Heart left ventricle (tissue), 16 donors: ENCODE measurements at regions not wholly inside any gene's neighbourhood (a gene's known extent, or its start where the extent isn't known, plus 50 kb on each side); places are given as distances from the start of the nearest gene placed in this dataset.

Experiments
- ATAC-seq, 4 donors: fragments of 200-7000 bp; cut with Tn5 transposase; one replicate each; pipeline ENCODE4 v1.9.1; 2020 to 2022; ENCODE audit warnings: moderate library complexity in 4 of 4, mild to moderate bottlenecking in 3 of 4, moderate number of reproducible peaks in 1 of 4
- DNase-seq, 5 donors: peaks; one replicate each; pipeline ENCODE4 v3.0.0-alpha.2; 2020
- H3K27ac ChIP-seq, 12 donors: fragments of 200-600 bp; sonication (generic) in 4 of 12; one replicate each; pipeline versions ENCODE4 v1.5.0 to v1.8.0; 2016 to 2022; ENCODE audit warnings: mild to moderate bottlenecking in 2 of 12
- H3K27me3 ChIP-seq, 9 donors: fragments of 200-600 bp; sonication (generic) in 2 of 9; one replicate each; pipeline versions ENCODE4 v1.5.1 to v1.8.0; 2016 to 2022; ENCODE audit warnings: mild to moderate bottlenecking in 3 of 9
- H3K36me3 ChIP-seq, 9 donors: fragments of 200-600 bp; sonication (generic) in 2 of 9; one replicate each; pipeline versions ENCODE4 v1.5.0 to v1.8.0; 2018 to 2022; ENCODE audit warnings: mild to moderate bottlenecking in 2 of 9
- H3K4me1 ChIP-seq, 12 donors: fragments of 200-600 bp; sonication (generic) in 4 of 12; one replicate each; pipeline versions ENCODE4 v1.5.0 to v1.8.0; 2016 to 2022; ENCODE audit warnings: mild to moderate bottlenecking in 3 of 12
- H3K4me3 ChIP-seq, 12 donors: fragments of 200-600 bp; sonication (generic) in 4 of 12; one replicate each; pipeline versions ENCODE4 v1.5.0 to v1.8.0; 2017 to 2022; ENCODE audit warnings: mild to moderate bottlenecking in 9 of 12, moderate library complexity in 4 of 12
- H3K9me3 ChIP-seq, 12 donors: fragments of 200-600 bp; sonication (generic) in 4 of 12; one replicate each; pipeline versions ENCODE4 v1.5.0 to v1.8.0; 2016 to 2022; ENCODE audit warnings: mild to moderate bottlenecking in 1 of 12
- CTCF ChIP-seq, 12 donors: fragments of 200-600 bp; sonication (generic) in 4 of 12; IDR thresholded peaks; one replicate each; pipeline versions ENCODE4 v1.5.0 to v1.8.0; 2018 to 2022; ENCODE audit warnings: antibody characterized with exemption in 12 of 12, mild to moderate bottlenecking in 5 of 12
- POLR2A ChIP-seq, 2 donors: fragments of 450-650 bp; IDR thresholded peaks; one replicate each; pipeline ENCODE4 v1.6.1; 2017; ENCODE audit warnings: antibody characterized with exemption in 2 of 2, mild to moderate bottlenecking in 2 of 2, moderate library complexity in 2 of 2
- WGBS, 4 donors: extraction: QIAGEN DNeasy Blood & Tissue Kit in 2 of 4; methylation state at CpG; one replicate each; pipeline versions ENCODE4 v1.1.5 to v1.1.7; 2013 to 2018; 5-methylcytosine and 5-hydroxymethylcytosine counted together
- intact Hi-C, 10 donors: fragments of 100-400 bp; cut with DNase I; formaldehyde crosslinking; loops; one replicate each; pipeline versions ENCODE4 v1.11.1 to v1.14.2; 2022
- donor health status: ischemic (EF 13 %, LVEDD 7.1; RV severe dilation, severe dysfunction).
- donor health status: healthy with polysubstance abuse.
- donor health status: DM: no; HTN: yes; CAD: no.
- donor health status: DM: no; HTN: no; CAD: no.
- donor health status: ischemic (EF 25% LVEDD 6.9; RV normal size, moderate dysfunction).
- donor health status: ischemic (EF 25% LVEDD 5.7; RV mildly dilated, moderate dysfunction).
- donor health status: healthy.
- donor health status: DM: yes; HTN: yes; CAD: no.
- donor health status: ischemic (EF 35%, LVEDD 5.7; RV mildly dilated, moderate dysfunction).
- donor health status: nonischemic (EF 11% LVEDD 7.7; RV severe dilation, severe dysfunction).
- donor health status: DM: yes; HTN: yes; CAD: no.
- donor health status: PGD.
- donor health status: ischemic (EF 29% LVEDD 5.4; RV normal size, mild dysfunction).
- donor health status: nonischemic (EF 23%, LVEDD 6.1; RV moderate dilation, normal function).

GRCh38 chr13:83516781-83517180 lies 365.5 kb downstream of the SLITRK1 start:
- intact Hi-C loops = no loop called here
- no peaks in the 10 kb centered on the region for H3K4me1 ChIP-seq
- WGBS, 4 donors = 89 to 94% (median 92%) methylated on average over 13 to 25 of the region's 25 CpGs
- peak in 1 of 5 donors; percentile 18 for DNase-seq
- no peak overlapping the region for H3K27ac ChIP-seq
- no peak for TF ChIP-seq CTCF (IDR thresholded peaks at IDR 0.05)
- TF ChIP-seq POLR2A (IDR thresholded peaks at IDR 0.05) = no peak
- peaks cover 0 to 7% (median 0%) of the 10 kb centered on the region in 12 donors for H3K9me3 ChIP-seq
- H3K36me3 ChIP-seq = no peaks in the 10 kb centered on the region
- no peaks in the 10 kb centered on the region for H3K27me3 ChIP-seq
- H3K4me3 ChIP-seq = no peak overlapping the region
- ATAC-seq = peak in 1 of 4 donors; percentile 13

GRCh38 chr13:83515268-83516015 lies 366.8 kb downstream of the SLITRK1 start:
- no peaks in the 10 kb centered on the region for H3K27me3 ChIP-seq
- H3K27ac ChIP-seq = no peak overlapping the region
- WGBS, 4 donors = 70 to 86% (median 79%) methylated on average over 1 of the region's 1 CpG
- ATAC-seq = no peak
- H3K4me3 ChIP-seq = no peak overlapping the region
- DNase-seq = no peak
- no peaks in the 10 kb centered on the region for H3K4me1 ChIP-seq
- TF ChIP-seq POLR2A (IDR thresholded peaks at IDR 0.05) (no peak), CTCF (IDR thresholded peaks at IDR 0.05) (no peak)
- peaks cover 0 to 7% (median 0%) of the 10 kb centered on the region in 12 donors for H3K9me3 ChIP-seq
- intact Hi-C loops = no loop called here
- H3K36me3 ChIP-seq = no peaks in the 10 kb centered on the region

- H3K27me3 ChIP-seq = no peaks in the 10 kb centered on the region
- 26 to 49% (median 28%) methylated on average over 1 of the region's 1 CpG for WGBS, 4 donors
- DNase-seq = no peak
- H3K9me3 ChIP-seq = peaks cover 0 to 3% (median 0%) of the 10 kb centered on the region in 12 donors
- H3K27ac ChIP-seq = no peak overlapping the region
- H3K4me3 ChIP-seq = no peak overlapping the region
- TF ChIP-seq CTCF (IDR thresholded peaks at IDR 0.05) (no peak), POLR2A (IDR thresholded peaks at IDR 0.05) (no peak)
- H3K36me3 ChIP-seq = no peaks in the 10 kb centered on the region
- intact Hi-C loops = no loop called here
- ATAC-seq = no peak
- no peaks in the 10 kb centered on the region for H3K4me1 ChIP-seq
Measured at GRCh38 chr13:83508771-83509301, 373.4 kb downstream of the SLITRK1 start.

GRCh38 chr13:83503424-83503823 lies 378.9 kb downstream of the SLITRK1 start:
- no peaks in the 10 kb centered on the region for H3K36me3 ChIP-seq
- WGBS, 4 donors = 43 to 61% (median 47%) methylated on average over 1 of the region's 1 CpG
- no peak overlapping the region for H3K27ac ChIP-seq
- no peak for TF ChIP-seq CTCF (IDR thresholded peaks at IDR 0.05)
- no peak for TF ChIP-seq POLR2A (IDR thresholded peaks at IDR 0.05)
- no peaks in the 10 kb centered on the region for H3K4me1 ChIP-seq
- intact Hi-C loops = no loop called here
- DNase-seq = no peak
- no peak for ATAC-seq
- no peak overlapping the region for H3K4me3 ChIP-seq
- H3K27me3 ChIP-seq = no peaks in the 10 kb centered on the region
- peaks cover 0 to 3% (median 0%) of the 10 kb centered on the region in 12 donors for H3K9me3 ChIP-seq
